Muscle layer of duodenum (tissue), 2 donors: ENCODE measurements at regions not wholly inside any gene's neighbourhood (a gene's known extent, or its start where the extent isn't known, plus 50 kb on each side); places are given as distances from the start of the nearest gene placed in this dataset.

Source experiments
- H3K27ac ChIP-seq: one replicate; pipeline ENCODE4 v1.7.0; 2013; ENCODE audit warnings: mild to moderate bottlenecking, low read length
- H3K27me3 ChIP-seq: one replicate; pipeline ENCODE4 v1.7.0; 2013; ENCODE audit warnings: low read depth, mild to moderate bottlenecking, control low read depth, low read length
- H3K36me3 ChIP-seq, 2 donors: one replicate each; pipeline ENCODE4 v1.7.0; 2013; ENCODE audit warnings: low read length in 2 of 2, control low read depth in 1 of 2, mild to moderate bottlenecking in 1 of 2; ENCODE audit not compliant: insufficient read depth in 2 of 2, control insufficient read depth in 1 of 2
- H3K4me1 ChIP-seq, 2 donors: one replicate each; pipeline ENCODE4 v1.7.0; 2013; ENCODE audit warnings: low read length in 2 of 2, mild to moderate bottlenecking in 2 of 2, control low read depth in 1 of 2, moderate library complexity in 1 of 2; ENCODE audit not compliant: insufficient read depth in 2 of 2, control insufficient read depth in 1 of 2
- H3K4me3 ChIP-seq, 2 donors: one replicate each; pipeline ENCODE4 v1.7.0; 2013; ENCODE audit warnings: low read length in 2 of 2, low read depth in 1 of 2, mild to moderate bottlenecking in 1 of 2
- H3K9me3 ChIP-seq, 2 donors: one replicate each; pipeline ENCODE4 v1.7.0; 2013; ENCODE audit warnings: low read length in 2 of 2, control low read depth in 1 of 2, mild to moderate bottlenecking in 1 of 2; ENCODE audit not compliant: control insufficient read depth in 1 of 2
- donor health status: healthy.

DNA sequence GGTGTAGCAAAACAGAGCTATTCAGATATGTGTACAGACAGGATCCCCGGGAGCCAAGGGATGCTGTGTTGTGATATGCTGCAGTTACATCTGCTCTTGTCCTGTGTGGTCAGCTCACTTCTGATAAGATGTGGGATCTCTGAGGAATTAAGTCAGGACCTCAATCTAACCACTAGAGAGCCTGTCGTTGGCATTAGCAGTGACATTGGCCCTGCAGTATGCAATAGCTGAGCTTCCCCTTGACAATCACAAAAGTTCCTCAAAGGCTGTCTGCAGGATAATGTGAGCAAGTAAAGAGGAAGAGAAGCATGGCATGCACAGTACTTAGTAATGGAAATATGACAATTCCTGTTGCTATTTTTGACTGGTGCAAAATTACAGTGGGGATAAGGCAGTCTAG is 203.4 kb upstream of the MIR17HG start:
- Histone ChIP-seq H3K27ac (no peak overlapping the region), H3K9me3 (no peaks in the 10 kb centered on the region), H3K4me1 (no peaks in the 10 kb centered on the region), H3K27me3 (no peaks in the 10 kb centered on the region), H3K36me3 (no peaks in the 10 kb centered on the region), H3K4me3 (no peak overlapping the region)

DNA sequence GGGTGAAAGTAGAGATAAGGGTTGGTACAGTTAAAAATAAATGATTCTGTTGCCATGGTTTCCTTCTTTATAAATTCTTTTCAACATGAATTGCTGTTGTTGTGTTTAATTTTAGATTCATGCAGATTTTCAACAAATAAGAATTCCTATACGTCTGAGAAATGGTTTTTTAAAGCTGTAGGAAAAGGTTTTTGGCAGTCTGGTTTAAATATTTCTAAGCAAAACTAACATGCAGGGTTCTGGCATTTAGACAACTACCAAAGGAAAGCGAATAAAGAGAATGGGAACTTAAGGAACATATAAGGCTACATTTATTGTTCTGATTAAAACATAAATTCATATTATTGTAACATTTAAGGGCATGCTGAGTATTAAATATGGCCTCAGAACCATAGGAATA is 203.0 kb upstream of the MIR17HG start:
- no peak overlapping the region for H3K27ac ChIP-seq
- no peak overlapping the region for H3K4me3 ChIP-seq

DNA sequence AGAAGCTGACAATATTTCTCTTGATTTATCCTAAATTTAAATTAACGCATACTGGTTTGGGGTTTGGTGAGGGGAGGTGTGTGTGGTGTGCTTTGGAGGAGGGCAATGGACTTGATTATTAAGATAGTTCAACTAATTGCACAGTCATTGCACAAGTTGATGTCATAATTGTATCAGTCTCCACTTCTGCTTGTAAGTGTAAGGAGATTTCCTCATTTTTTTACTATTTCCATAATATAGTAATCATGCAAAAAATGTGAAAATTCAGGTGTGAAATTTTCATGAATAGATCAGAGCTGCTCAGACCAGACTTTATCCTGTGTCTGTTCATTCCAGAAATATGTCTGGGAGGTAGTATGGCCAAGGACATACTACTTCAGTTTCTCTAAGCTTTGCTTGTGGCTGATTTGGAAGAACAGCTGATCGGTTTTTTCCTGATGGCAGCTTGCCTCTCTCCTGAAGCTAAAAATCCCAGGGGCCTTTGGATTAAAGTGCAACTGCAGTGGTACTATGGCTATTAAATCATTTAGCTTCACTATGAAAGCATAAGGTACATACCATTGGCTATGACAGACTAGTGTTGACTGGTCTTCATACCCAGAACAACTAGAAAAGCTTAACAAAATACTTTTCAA is 201.8 kb upstream of the MIR17HG start:
- H3K4me1 ChIP-seq, result no peaks in the 10 kb centered on the region
- no peak overlapping the region for H3K4me3 ChIP-seq
- no peaks in the 10 kb centered on the region for H3K36me3 ChIP-seq
- no peaks in the 10 kb centered on the region for H3K27me3 ChIP-seq
- no peak overlapping the region for H3K27ac ChIP-seq
- no peaks in the 10 kb centered on the region for H3K9me3 ChIP-seq

More for the DNA sequence above, 203.0 kb upstream of the MIR17HG start:
- no peaks in the 10 kb centered on the region for H3K4me1 ChIP-seq
- no peaks in the 10 kb centered on the region for H3K9me3 ChIP-seq
- no peaks in the 10 kb centered on the region for H3K27me3 ChIP-seq
- no peaks in the 10 kb centered on the region for H3K36me3 ChIP-seq

DNA sequence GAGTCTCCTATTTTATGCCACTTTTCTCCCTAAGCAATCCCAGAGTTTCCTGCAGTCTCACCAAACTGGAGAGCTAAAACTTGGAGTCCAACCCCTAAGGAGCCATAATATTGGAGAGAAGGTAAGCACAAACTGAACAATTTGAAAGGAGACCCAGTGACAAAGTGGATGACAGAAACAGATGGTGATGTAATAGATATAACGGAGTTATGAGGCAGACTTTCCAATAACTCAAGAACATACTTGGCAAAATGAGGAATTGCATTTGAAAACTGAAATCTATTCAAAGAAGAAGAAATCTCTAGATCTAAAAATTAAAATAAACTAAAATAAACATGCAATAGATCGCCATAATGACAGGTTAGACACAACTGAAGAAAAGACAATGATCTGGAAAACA is 200.9 kb upstream of the MIR17HG start:
- Histone ChIP-seq H3K4me3 (no peak overlapping the region), H3K9me3 (no peaks in the 10 kb centered on the region), H3K36me3 (no peaks in the 10 kb centered on the region), H3K27me3 (no peaks in the 10 kb centered on the region), H3K27ac (no peak overlapping the region), H3K4me1 (no peaks in the 10 kb centered on the region)

DNA sequence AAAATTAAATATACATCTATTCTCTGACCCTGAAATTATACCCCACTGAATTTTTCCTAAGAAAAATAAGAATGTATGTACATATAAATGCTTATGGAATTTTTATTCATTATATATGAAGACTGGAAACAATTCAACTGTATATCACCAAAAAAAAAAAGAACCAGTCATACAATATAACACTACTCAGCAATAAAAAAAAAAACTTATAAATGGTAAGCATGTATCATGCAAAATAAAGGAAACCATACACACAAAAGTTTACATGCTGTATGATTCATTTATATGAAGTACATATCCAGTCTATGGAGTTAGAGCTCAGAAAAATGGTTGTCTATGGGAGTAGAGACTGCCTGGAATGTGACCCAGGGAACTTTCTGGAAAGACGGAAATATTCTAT is 199.4 kb upstream of the MIR17HG start:
- Histone ChIP-seq H3K9me3 (no peaks in the 10 kb centered on the region), H3K4me1 (no peaks in the 10 kb centered on the region), H3K4me3 (no peak overlapping the region), H3K27me3 (no peaks in the 10 kb centered on the region), H3K36me3 (no peaks in the 10 kb centered on the region), H3K27ac (no peak overlapping the region)

DNA sequence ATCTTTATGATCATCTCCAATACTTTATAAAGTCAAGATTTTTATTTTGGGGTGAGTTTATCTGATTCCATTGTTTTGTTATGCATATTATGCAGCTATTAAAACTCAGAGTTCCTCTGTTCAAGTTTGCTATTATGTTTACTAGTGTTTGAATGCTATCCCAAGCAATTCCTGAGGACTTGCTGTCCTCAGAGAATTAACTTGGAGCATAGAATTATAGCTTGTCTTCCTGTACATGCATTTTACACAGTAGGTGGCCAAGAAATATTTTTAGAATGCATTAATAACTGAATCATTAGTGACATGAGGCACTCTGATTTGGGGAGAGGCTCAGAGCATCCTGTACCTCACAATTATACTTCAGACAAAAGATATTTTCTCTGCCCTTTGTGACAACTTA is 195.6 kb upstream of the MIR17HG start:
- H3K27me3 ChIP-seq, result no peaks in the 10 kb centered on the region
- H3K4me1 ChIP-seq, result no peaks in the 10 kb centered on the region
- no peak overlapping the region for H3K27ac ChIP-seq
- no peaks in the 10 kb centered on the region for H3K36me3 ChIP-seq
- no peak overlapping the region for H3K4me3 ChIP-seq
- H3K9me3 ChIP-seq, result no peaks in the 10 kb centered on the region

DNA sequence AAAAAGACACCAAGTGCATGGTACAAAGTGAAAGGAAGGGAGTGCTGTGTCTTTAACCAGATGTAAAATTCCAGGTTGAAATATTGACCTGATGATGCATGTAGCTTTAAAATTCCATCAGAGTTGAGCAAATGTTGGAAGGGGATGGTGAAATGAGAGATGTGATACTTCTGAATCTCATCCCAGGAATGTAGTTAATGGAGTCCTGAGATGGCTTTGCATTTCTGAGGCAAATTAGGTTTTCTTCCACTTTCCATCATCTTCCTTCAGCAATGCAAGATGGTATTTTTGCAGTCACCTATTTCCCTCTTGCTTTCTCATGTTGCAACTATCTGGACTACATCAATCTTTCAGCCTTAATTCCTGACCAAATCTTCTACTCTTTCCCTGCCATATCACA is 194.1 kb upstream of the MIR17HG start:
- no peaks in the 10 kb centered on the region for H3K36me3 ChIP-seq
- H3K4me1 ChIP-seq, result no peaks in the 10 kb centered on the region
- H3K4me3 ChIP-seq, result no peak overlapping the region
- no peak overlapping the region for H3K27ac ChIP-seq
- no peaks in the 10 kb centered on the region for H3K27me3 ChIP-seq
- no peaks in the 10 kb centered on the region for H3K9me3 ChIP-seq

DNA sequence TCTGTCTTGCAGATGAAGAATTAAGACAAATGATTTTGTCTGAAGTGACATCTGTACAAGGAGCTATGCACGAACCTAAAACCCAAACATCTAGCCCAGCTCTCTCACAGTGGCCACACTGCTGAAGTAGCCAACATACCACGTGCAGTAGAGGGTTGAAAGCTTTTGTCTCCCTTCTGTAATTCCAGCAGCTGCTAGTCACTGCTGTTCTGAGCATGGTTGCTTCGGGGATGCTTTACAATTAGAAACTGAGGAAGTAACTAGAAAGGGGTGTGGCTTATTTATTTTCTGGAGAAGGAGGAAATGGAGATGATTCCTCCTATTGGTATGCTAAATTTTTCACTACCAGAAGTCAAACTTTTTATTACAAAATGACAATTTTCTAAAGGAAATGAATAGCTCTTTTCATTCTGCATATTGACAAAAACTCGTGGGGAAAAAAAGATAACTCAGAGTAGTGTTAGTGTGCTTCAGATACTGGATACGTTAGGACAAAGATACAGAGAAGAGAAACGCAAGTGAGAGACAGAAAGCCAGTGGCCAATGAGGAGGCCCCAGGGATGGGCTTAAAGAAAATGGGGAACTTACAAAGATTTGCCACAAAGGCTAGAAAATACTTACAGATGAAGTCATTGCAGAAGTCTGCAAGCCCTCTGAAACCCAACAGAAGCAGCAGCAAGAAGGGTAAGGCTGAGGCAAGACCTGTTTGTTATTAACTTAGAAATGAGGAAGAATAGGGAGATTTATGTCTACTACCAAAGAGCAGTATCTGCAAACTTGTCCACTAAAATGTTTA is 192.7 kb upstream of the MIR17HG start:
- Histone ChIP-seq H3K27ac (peak overlapping the region; percentile 6), H3K4me1 (no peaks in the 10 kb centered on the region), H3K27me3 (no peaks in the 10 kb centered on the region), H3K9me3 (no peaks in the 10 kb centered on the region), H3K4me3 (peak overlapping the region in 1 of 2 donors; percentile 18), H3K36me3 (no peaks in the 10 kb centered on the region)

DNA sequence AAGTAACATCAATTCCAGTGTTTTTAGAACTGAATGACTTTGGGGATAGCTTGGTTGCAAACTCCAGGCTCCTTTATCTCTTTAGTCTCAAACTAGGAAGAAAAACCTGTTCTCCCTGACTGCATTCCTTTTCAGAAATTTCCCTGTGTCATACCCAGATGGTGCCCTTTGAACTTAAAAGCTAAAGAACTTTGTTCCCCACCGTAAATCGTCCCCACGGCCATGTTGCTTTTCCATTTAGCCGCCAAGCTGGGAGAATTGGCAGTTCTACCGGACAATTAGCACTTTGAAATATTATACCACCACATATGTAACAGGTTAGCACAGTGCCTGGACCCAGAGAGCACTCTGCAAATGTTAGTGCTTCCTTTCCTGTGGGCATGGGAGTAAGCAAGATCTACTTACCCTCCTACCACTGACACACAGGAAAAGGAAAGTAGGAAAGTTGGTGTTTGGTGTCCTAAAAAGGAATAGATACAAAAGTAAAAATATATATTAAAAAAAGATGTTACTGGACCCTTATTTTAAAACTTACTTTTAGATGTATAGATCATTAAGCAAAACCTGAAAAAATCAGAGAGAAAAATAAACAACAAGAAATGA is 191.9 kb upstream of the MIR17HG start:
- Histone ChIP-seq H3K27ac (no peak overlapping the region), H3K9me3 (no peaks in the 10 kb centered on the region), H3K27me3 (no peaks in the 10 kb centered on the region), H3K4me1 (no peaks in the 10 kb centered on the region), H3K4me3 (no peak overlapping the region), H3K36me3 (no peaks in the 10 kb centered on the region)

DNA sequence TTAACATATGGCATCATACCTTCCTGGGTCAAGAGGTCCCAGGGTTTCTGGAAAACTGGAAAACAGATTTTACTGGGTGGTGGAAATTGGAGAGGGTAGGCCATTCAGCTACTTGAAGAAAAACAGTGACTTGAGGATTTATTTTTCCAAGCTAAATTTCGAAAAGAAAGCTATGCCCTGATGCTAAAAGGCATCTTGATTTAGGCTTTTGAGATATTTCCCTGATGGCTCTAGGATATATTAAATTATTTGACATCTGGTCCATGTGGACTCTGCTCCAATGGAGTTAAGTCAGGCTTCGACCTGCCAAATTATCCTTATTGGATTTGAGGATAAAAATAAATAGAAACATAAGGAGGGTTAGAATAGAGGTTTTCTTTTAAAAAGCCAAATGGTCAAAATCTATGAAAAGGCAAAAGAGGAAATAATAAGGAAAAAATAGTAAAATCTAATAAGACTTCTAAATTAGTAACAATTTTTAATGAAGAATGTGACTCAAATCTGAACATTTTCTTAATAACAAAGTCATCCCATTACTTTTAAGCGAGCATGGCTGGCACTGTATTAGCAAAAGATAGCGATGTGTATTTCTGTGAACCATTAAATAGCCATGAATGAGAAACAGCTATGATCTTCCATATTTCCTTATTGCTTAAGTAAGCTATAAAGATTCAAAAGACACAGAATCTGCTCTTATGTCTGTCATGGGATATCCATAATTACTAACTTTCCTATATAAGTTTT is 190.0 kb upstream of the MIR17HG start:
- Histone ChIP-seq H3K27me3 (no peaks in the 10 kb centered on the region), H3K36me3 (no peaks in the 10 kb centered on the region), H3K27ac (no peak overlapping the region), H3K4me1 (no peaks in the 10 kb centered on the region), H3K9me3 (no peaks in the 10 kb centered on the region), H3K4me3 (no peak overlapping the region)

DNA sequence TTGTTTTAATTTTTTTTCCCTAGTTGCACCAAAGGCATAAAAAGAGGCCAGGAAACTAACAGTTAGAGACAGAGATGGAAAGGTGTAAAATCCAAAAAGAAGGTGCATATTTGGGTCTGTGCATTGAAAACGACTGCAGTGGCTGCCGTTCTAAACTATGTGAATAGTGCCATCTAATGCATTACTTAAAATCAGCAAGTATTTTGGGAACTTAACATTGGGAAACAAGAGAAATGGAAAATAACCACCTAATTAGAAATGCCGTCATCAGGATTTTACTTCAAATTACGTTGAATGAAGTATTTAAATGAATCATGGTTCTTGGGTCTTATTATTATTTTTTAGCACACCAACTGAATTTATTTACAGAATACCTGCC is 189.5 kb upstream of the MIR17HG start:
- no peaks in the 10 kb centered on the region for H3K36me3 ChIP-seq
- no peak overlapping the region for H3K4me3 ChIP-seq
- H3K27ac ChIP-seq, result no peak overlapping the region
- no peaks in the 10 kb centered on the region for H3K4me1 ChIP-seq
- H3K27me3 ChIP-seq, result no peaks in the 10 kb centered on the region
- no peaks in the 10 kb centered on the region for H3K9me3 ChIP-seq
